GM23338 (cell line): ENCODE measurements at regions not wholly inside any gene's neighbourhood (a gene's known extent, or its start where the extent isn't known, plus 50 kb on each side); places are given as distances from the start of the nearest gene placed in this dataset.

Experiments
- ATAC-seq: fragments of 200-7000 bp; cut with Tn5 transposase; 3 replicates; pipeline ENCODE4 v1.9.1; 2020
- DNase-seq: peaks from one replicate; pipeline ENCODE4 v3.0.0-alpha.2; 2015; ENCODE audit warnings: low spot score
- H2AFZ ChIP-seq: fragments of 200-600 bp; sonication (generic); 2 replicates; pipeline ENCODE4 v1.8.0; 2016; ENCODE audit warnings: antibody characterized with exemption, mild to moderate bottlenecking, moderate library complexity
- H3F3A ChIP-seq: fragments of 200-600 bp; sonication (generic); replicated peaks from 2 replicates; pipeline ENCODE4 v1.8.0; 2017; ENCODE audit warnings: antibody characterized with exemption, mixed run types, low read depth
- H3K27ac ChIP-seq: fragments of 200-600 bp; sonication (generic); 2 replicates; pipeline ENCODE4 v1.6.1; 2016; ENCODE audit warnings: low read depth
- H3K27me3 ChIP-seq: fragments of 200-600 bp; sonication (generic); 2 replicates; pipeline ENCODE4 v1.8.0; 2016; ENCODE audit warnings: mild to moderate bottlenecking, mixed run types, moderate library complexity; ENCODE audit not compliant: insufficient read depth
- H3K36me3 ChIP-seq: fragments of 200-600 bp; sonication (generic); 2 replicates; pipeline ENCODE4 v1.8.0; 2016; ENCODE audit warnings: mild to moderate bottlenecking; ENCODE audit not compliant: insufficient read depth
- H3K4me1 ChIP-seq: fragments of 200-600 bp; sonication (generic); 2 replicates; pipeline ENCODE4 v1.8.0; 2016; ENCODE audit warnings: mild to moderate bottlenecking, moderate library complexity; ENCODE audit not compliant: insufficient read depth
- H3K4me2 ChIP-seq: fragments of 200-600 bp; sonication (generic); 2 replicates; pipeline ENCODE4 v1.7.1; 2017; ENCODE audit warnings: mixed run types
- H3K4me3 ChIP-seq: fragments of 200-600 bp; sonication (generic); 2 replicates; pipeline ENCODE4 v1.6.1; 2016; ENCODE audit warnings: mixed run types
- H3K79me2 ChIP-seq: fragments of 200-600 bp; sonication (generic); replicated peaks from 2 replicates; pipeline ENCODE4 v1.8.0; 2017; ENCODE audit warnings: mild to moderate bottlenecking; ENCODE audit not compliant: insufficient read depth
- H3K9me2 ChIP-seq: fragments of 200-600 bp; sonication (generic); 2 replicates; pipeline ENCODE4 v1.8.0; 2017; ENCODE audit not compliant: insufficient read depth
- H4K20me1 ChIP-seq: fragments of 200-600 bp; sonication (generic); replicated peaks from 2 replicates; pipeline ENCODE4 v1.8.0; 2017; ENCODE audit warnings: mild to moderate bottlenecking; ENCODE audit not compliant: insufficient read depth
- H3K27ac Mint-ChIP-seq: 2 replicates; pipeline ENCODE4 v1.8.0; 2020; ENCODE audit warnings: inconsistent platforms, mild to moderate bottlenecking, moderate library complexity, mixed read lengths
- H3K27me3 Mint-ChIP-seq: 3 replicates; pipeline ENCODE4 v1.8.0; 2022; ENCODE audit warnings: low read depth, mild to moderate bottlenecking, moderate library complexity, mixed read lengths, inconsistent platforms; ENCODE audit not compliant: insufficient read depth, poor library complexity
- H3K36me3 Mint-ChIP-seq: 3 replicates; pipeline ENCODE4 v1.8.0; 2021; ENCODE audit warnings: low read depth, mild to moderate bottlenecking, inconsistent platforms, moderate library complexity, mixed read lengths
- H3K4me1 Mint-ChIP-seq: 3 replicates; pipeline ENCODE4 v1.8.0; 2020; ENCODE audit warnings: mild to moderate bottlenecking, inconsistent platforms, mixed read lengths
- H3K4me3 Mint-ChIP-seq: 3 replicates; pipeline ENCODE4 v1.8.0; 2021; ENCODE audit warnings: moderate library complexity, mild to moderate bottlenecking, inconsistent platforms, mixed read lengths
- H3K9me3 Mint-ChIP-seq: 3 replicates; pipeline ENCODE4 v1.8.0; 2020; ENCODE audit warnings: moderate library complexity, mild to moderate bottlenecking, inconsistent platforms, mixed read lengths
- CREB1 ChIP-seq: fragments of 250-450 bp; sonication (Bioruptor Pico); IDR thresholded peaks from 2 replicates; pipeline ENCODE4 v1.5.0; 2020; ENCODE audit warnings: low read depth, mild to moderate bottlenecking, moderate library complexity
- EZH2 ChIP-seq: fragments of 200-600 bp; sonication (generic); IDR thresholded peaks from one replicate; pipeline ENCODE4 v1.8.0; 2017; ENCODE audit warnings: antibody characterized with exemption, mild to moderate bottlenecking, low read depth; ENCODE audit not compliant: unreplicated experiment
- EZH2phosphoT487 ChIP-seq: fragments of 200-600 bp; sonication (generic); IDR thresholded peaks from one replicate; pipeline ENCODE4 v1.8.1; 2018; ENCODE audit warnings: antibody characterized with exemption; ENCODE audit not compliant: unreplicated experiment
- JUNB ChIP-seq: IDR thresholded peaks from one replicate; pipeline ENCODE4 v1.6.1; 2016; ENCODE audit warnings: antibody characterized with exemption; ENCODE audit not compliant: unreplicated experiment
- NANOG ChIP-seq: IDR thresholded peaks from 2 replicates; pipeline ENCODE4 v1.6.1; 2016; ENCODE audit warnings: antibody characterized with exemption, borderline replicate concordance
- POLR2AphosphoS5 ChIP-seq: IDR thresholded peaks from 2 replicates; pipeline ENCODE4 v1.6.1; 2016; ENCODE audit warnings: antibody characterized with exemption, low read depth
- STAT1 ChIP-seq: IDR thresholded peaks from one replicate; pipeline ENCODE4 v1.6.1; 2016; ENCODE audit warnings: antibody characterized with exemption; ENCODE audit not compliant: unreplicated experiment
- ZNF331 ChIP-seq: fragments of 250-450 bp; sonication (Bioruptor Pico); IDR thresholded peaks from 2 replicates; pipeline ENCODE4 v1.5.0; 2020; ENCODE audit warnings: low read depth, mild to moderate bottlenecking, moderate library complexity
- TF ChIP-seq, protein P1 (sequence below): IDR thresholded peaks from 2 replicates; pipeline ENCODE4 v1.6.1; 2016; ENCODE audit warnings: antibody characterized with exemption
- TF ChIP-seq, protein P2 (sequence below): IDR thresholded peaks from one replicate; pipeline ENCODE4 v1.6.1; 2018; ENCODE audit warnings: antibody characterized with exemption; ENCODE audit not compliant: unreplicated experiment
- TF ChIP-seq, protein P3 (sequence below), 2 experiments: fragments of 200-600 bp in 1 of 2; sonication (generic) in 1 of 2; conservative IDR thresholded peaks; 2 replicates each; pipeline versions ENCODE4 v1.5.1 to v1.6.1; 2016 to 2017; ENCODE audit warnings: antibody characterized with exemption in 2 of 2, low read depth in 2 of 2, mild to moderate bottlenecking in 2 of 2, moderate library complexity in 1 of 2

DNA sequence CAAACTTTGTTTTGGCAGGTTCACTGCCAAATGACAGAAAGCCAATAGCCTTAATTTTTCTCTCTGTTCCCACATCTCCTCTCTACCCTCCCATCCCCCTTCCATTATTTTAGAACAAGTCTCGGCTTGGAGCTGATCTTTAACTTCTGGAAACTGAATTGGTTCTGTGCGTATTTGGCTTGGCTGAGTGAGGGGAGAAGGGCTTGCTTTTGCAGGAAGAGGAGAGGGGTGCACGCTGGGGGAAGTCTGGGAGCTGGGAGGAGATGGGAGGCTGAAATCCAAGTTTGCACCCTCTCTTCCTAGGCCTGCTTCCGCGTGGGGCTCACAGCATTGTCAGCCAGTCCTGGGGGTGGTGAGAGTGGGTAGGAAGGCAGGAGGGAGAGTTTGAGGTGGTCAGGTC is 176.1 kb upstream of the SPRED2 start:
- TF ChIP-seq, protein P1, sequence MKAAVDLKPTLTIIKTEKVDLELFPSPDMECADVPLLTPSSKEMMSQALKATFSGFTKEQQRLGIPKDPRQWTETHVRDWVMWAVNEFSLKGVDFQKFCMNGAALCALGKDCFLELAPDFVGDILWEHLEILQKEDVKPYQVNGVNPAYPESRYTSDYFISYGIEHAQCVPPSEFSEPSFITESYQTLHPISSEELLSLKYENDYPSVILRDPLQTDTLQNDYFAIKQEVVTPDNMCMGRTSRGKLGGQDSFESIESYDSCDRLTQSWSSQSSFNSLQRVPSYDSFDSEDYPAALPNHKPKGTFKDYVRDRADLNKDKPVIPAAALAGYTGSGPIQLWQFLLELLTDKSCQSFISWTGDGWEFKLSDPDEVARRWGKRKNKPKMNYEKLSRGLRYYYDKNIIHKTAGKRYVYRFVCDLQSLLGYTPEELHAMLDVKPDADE: no peak
- TF ChIP-seq NANOG: no peak
- TF ChIP-seq EZH2phosphoT487: no peak
- no peak for TF ChIP-seq JUNB
- TF ChIP-seq STAT1: no peak
- TF ChIP-seq, protein P2, sequence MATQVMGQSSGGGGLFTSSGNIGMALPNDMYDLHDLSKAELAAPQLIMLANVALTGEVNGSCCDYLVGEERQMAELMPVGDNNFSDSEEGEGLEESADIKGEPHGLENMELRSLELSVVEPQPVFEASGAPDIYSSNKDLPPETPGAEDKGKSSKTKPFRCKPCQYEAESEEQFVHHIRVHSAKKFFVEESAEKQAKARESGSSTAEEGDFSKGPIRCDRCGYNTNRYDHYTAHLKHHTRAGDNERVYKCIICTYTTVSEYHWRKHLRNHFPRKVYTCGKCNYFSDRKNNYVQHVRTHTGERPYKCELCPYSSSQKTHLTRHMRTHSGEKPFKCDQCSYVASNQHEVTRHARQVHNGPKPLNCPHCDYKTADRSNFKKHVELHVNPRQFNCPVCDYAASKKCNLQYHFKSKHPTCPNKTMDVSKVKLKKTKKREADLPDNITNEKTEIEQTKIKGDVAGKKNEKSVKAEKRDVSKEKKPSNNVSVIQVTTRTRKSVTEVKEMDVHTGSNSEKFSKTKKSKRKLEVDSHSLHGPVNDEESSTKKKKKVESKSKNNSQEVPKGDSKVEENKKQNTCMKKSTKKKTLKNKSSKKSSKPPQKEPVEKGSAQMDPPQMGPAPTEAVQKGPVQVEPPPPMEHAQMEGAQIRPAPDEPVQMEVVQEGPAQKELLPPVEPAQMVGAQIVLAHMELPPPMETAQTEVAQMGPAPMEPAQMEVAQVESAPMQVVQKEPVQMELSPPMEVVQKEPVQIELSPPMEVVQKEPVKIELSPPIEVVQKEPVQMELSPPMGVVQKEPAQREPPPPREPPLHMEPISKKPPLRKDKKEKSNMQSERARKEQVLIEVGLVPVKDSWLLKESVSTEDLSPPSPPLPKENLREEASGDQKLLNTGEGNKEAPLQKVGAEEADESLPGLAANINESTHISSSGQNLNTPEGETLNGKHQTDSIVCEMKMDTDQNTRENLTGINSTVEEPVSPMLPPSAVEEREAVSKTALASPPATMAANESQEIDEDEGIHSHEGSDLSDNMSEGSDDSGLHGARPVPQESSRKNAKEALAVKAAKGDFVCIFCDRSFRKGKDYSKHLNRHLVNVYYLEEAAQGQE: no peak
- no peak for TF ChIP-seq EZH2
- no peak for TF ChIP-seq CREB1 (CRISPR knock-in tag)
- TF ChIP-seq POLR2AphosphoS5: no peak
- no peak for DNase-seq

DNA sequence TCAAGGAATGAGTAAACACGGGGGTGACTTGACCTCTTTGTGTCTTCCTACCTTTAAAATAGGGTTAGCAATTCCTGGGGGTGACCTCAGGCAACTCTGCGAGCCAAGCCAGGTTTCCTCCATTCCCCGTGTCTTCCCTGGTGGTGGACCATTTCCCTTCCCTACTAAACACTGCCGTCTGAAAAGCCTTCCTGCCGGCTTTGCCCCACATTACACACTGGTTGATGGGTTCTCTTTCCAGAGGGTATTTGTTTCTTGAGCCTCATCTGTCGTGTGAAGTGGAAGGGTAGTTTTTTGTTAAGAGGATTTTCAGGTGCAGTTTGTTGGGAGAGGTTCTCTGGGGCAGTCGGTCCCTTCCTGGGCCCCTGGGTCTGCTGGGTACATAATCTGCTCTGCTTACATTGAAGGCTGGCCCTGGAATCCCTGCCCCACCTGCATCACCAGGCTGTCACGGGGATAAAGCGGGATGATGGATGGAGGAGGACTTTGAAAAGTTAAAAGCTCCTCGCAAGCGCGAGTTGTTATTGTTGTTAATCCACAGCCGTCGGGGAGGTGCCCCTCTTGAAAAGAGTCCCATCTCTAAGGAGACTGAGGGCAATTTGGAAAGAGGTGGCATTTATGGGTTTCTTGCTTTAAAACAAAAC is 175.4 kb upstream of the SPRED2 start:
- no peak for DNase-seq
- no peak; the same call in 2 of the 3 replicates for ATAC-seq
- H3K4me1 Mint-ChIP-seq: peaks cover 19% of the 10 kb centered on the region
- Histone ChIP-seq H3K4me2 (no peak overlapping the region), H3K9me2 (0 out of 2 replicates have a peak, but pooled peaks cover 4% of the 10 kb centered on the region), H3K36me3 (no peaks in the 10 kb centered on the region), H3K4me3 (no peak overlapping the region), H2AFZ (no peak overlapping the region), H3F3A (no peaks in the 10 kb centered on the region), H3K4me1 (peaks cover 14% of the 10 kb centered on the region), H3K27ac (no peak overlapping the region), H4K20me1 (no peaks in the 10 kb centered on the region), H3K27me3 (no peaks in the 10 kb centered on the region), H3K79me2 (no peaks in the 10 kb centered on the region)
- H3K4me3 Mint-ChIP-seq: no peak overlapping the region; the same call in 2 of the 3 replicates
- no peaks in the 10 kb centered on the region for H3K36me3 Mint-ChIP-seq
- peaks cover 2% of the 10 kb centered on the region for H3K27me3 Mint-ChIP-seq
- no peaks in the 10 kb centered on the region for H3K9me3 Mint-ChIP-seq
- H3K27ac Mint-ChIP-seq: no peak overlapping the region
- TF ChIP-seq NANOG (no peak), POLR2AphosphoS5 (no peak), CREB1 (CRISPR knock-in tag) (no peak), EZH2phosphoT487 (no peak), ZNF331 (CRISPR knock-in tag) (no peak), JUNB (no peak), STAT1 (no peak)
- TF ChIP-seq, protein P1: no peak
- TF ChIP-seq, protein P3, sequence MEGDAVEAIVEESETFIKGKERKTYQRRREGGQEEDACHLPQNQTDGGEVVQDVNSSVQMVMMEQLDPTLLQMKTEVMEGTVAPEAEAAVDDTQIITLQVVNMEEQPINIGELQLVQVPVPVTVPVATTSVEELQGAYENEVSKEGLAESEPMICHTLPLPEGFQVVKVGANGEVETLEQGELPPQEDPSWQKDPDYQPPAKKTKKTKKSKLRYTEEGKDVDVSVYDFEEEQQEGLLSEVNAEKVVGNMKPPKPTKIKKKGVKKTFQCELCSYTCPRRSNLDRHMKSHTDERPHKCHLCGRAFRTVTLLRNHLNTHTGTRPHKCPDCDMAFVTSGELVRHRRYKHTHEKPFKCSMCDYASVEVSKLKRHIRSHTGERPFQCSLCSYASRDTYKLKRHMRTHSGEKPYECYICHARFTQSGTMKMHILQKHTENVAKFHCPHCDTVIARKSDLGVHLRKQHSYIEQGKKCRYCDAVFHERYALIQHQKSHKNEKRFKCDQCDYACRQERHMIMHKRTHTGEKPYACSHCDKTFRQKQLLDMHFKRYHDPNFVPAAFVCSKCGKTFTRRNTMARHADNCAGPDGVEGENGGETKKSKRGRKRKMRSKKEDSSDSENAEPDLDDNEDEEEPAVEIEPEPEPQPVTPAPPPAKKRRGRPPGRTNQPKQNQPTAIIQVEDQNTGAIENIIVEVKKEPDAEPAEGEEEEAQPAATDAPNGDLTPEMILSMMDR (conservative IDR thresholded peaks at IDR 0.05; ENCODE audit: low read depth in 2 of 2): no peak
- TF ChIP-seq, protein P2: no peak

More for the DNA sequence above, 176.1 kb upstream of the SPRED2 start:
- Mint-ChIP-seq H3K9me3 (no peaks in the 10 kb centered on the region), H3K27me3 (peaks cover 2% of the 10 kb centered on the region), H3K36me3 (no peaks in the 10 kb centered on the region), H3K27ac (no peak overlapping the region), H3K4me3 (no peak overlapping the region), H3K4me1 (peaks cover 25% of the 10 kb centered on the region)
- H2AFZ ChIP-seq: peak overlapping the region; percentile 56; the same call in 1 of the 2 replicates
- H3K9me2 ChIP-seq: 0 out of 2 replicates have a peak, but pooled peaks cover 4% of the 10 kb centered on the region
- no peaks in the 10 kb centered on the region for H3K79me2 ChIP-seq
- H3K27ac ChIP-seq: no peak overlapping the region
- no peaks in the 10 kb centered on the region for H3F3A ChIP-seq
- H4K20me1 ChIP-seq: no peaks in the 10 kb centered on the region
- no peak overlapping the region for H3K4me2 ChIP-seq
- ATAC-seq: no peak
- peaks cover 14% of the 10 kb centered on the region for H3K4me1 ChIP-seq
- H3K36me3 ChIP-seq: no peaks in the 10 kb centered on the region
- no peaks in the 10 kb centered on the region for H3K27me3 ChIP-seq
- H3K4me3 ChIP-seq: no peak overlapping the region
